HEK293 (cell line): ENCODE measurements at regions not wholly inside any gene's neighbourhood (a gene's known extent, or its start where the extent isn't known, plus 50 kb on each side); places are given as distances from the start of the nearest gene placed in this dataset.

Source experiments
- CTCF ChIA-PET: fragments of 350-600 bp; formaldehyde crosslinking; extraction: SDS; loops from one replicate; lab custom pipeline; 2021; ENCODE audit warnings: antibody characterized with exemption; lab: Yijun Ruan, JAX
- POLR2A ChIA-PET: fragments of 300-600 bp; formaldehyde crosslinking; extraction: SDS; loops from one replicate; lab custom pipeline; 2020; ENCODE audit warnings: antibody characterized with exemption, inconsistent platforms; lab: Yijun Ruan, JAX
- H3K27ac ChIP-seq: fragments of 200-500 bp; sonication (Bioruptor generic); 2 replicates; pipeline ENCODE4 v1.5.1; 2014; ENCODE audit warnings: low read depth, low read length, control low read depth, inconsistent platforms; ENCODE audit errors: extremely low read depth
- H3K36me3 ChIP-seq, 2 experiments: fragments of 200-500 bp in 1 of 2; sonication (Bioruptor generic) in 1 of 2; 1 replicate in 1 of 2; 2 replicates in 1 of 2; pipeline ENCODE4 v1.5.1; 2014 to 2017; ENCODE audit warnings: inconsistent platforms in 2 of 2, low read length in 2 of 2; ENCODE audit not compliant: control insufficient read depth in 2 of 2, insufficient read depth in 1 of 2
- H3K4me1 ChIP-seq: fragments of 200-500 bp; sonication (Bioruptor generic); 2 replicates; pipeline ENCODE4 v1.5.1; 2014; ENCODE audit warnings: mild to moderate bottlenecking, low read length, inconsistent platforms; ENCODE audit not compliant: control insufficient read depth, insufficient read depth
- H3K4me3 ChIP-seq: 2 replicates; pipeline ENCODE4 v1.5.1; 2011; ENCODE audit warnings: low read depth, mild to moderate bottlenecking, control low read depth, low read length, moderate library complexity
- H3K9me3 ChIP-seq: fragments of 200-500 bp; sonication (Bioruptor generic); 2 replicates; pipeline ENCODE4 v1.5.1; 2014; ENCODE audit warnings: low read depth, low read length, inconsistent platforms; ENCODE audit not compliant: control insufficient read depth, insufficient read depth
- GLI2 ChIP-seq: fragments of 450-650 bp; formaldehyde crosslinking; IDR thresholded peaks from 2 replicates; pipeline ENCODE4; 2017; ENCODE audit warnings: missing biosample characterization, missing genetic modification characterization, low read depth, borderline replicate concordance
- HOXA7 ChIP-seq: sonication (generic); formaldehyde crosslinking; IDR thresholded peaks from 2 replicates; pipeline ENCODE4 v1.8.1; 2022; ENCODE audit warnings: missing genetic modification reagents, borderline replicate concordance
- SCRT1 ChIP-seq: fragments of 450-650 bp; formaldehyde crosslinking; IDR thresholded peaks from 2 replicates; pipeline ENCODE4 v1.5.1; 2016; ENCODE audit warnings: missing biosample characterization, missing genetic modification characterization, borderline replicate concordance
- SETDB1 ChIP-seq: IDR thresholded peaks from one replicate; pipeline ENCODE4 v1.6.1; 2017; ENCODE audit warnings: mild to moderate bottlenecking, low read length, moderate library complexity, mixed read lengths; ENCODE audit not compliant: insufficient read length
- SP3 ChIP-seq: fragments of 450-650 bp; formaldehyde crosslinking; IDR thresholded peaks from 2 replicates; pipeline ENCODE4 v1.5.1; 2016; ENCODE audit warnings: missing biosample characterization, missing genetic modification characterization
- ZBTB8A ChIP-seq: fragments of 450-650 bp; formaldehyde crosslinking; IDR thresholded peaks from 2 replicates; pipeline ENCODE4 v1.5.1; 2016; ENCODE audit warnings: missing biosample characterization, missing genetic modification characterization
- ZNF362 ChIP-seq: fragments of 450-650 bp; formaldehyde crosslinking; IDR thresholded peaks from 2 replicates; pipeline ENCODE4 v1.5.1; 2016; ENCODE audit warnings: missing biosample characterization, missing genetic modification characterization
- ZNF366 ChIP-seq: fragments of 450-650 bp; formaldehyde crosslinking; conservative IDR thresholded peaks from 2 replicates; pipeline ENCODE4 v1.5.1; 2016; ENCODE audit warnings: missing biosample characterization, missing genetic modification characterization
- ZNF398 ChIP-seq: fragments of 450-650 bp; formaldehyde crosslinking; IDR thresholded peaks from 2 replicates; pipeline ENCODE4 v1.5.1; 2017; ENCODE audit warnings: missing biosample characterization, missing genetic modification characterization
- ZNF529 ChIP-seq: fragments of 450-650 bp; formaldehyde crosslinking; IDR thresholded peaks from 2 replicates; pipeline ENCODE4 v1.5.1; 2017; ENCODE audit warnings: missing genetic modification characterization, missing biosample characterization; ENCODE audit not compliant: insufficient replicate concordance
- ZNF530 ChIP-seq: fragments of 450-650 bp; formaldehyde crosslinking; IDR thresholded peaks from 2 replicates; pipeline ENCODE4 v1.5.1; 2016; ENCODE audit warnings: low read depth, missing biosample characterization, missing genetic modification characterization
- ZNF585B ChIP-seq: fragments of 450-650 bp; formaldehyde crosslinking; IDR thresholded peaks from 2 replicates; pipeline ENCODE4 v1.5.1; 2016; ENCODE audit warnings: missing biosample characterization, missing genetic modification characterization
- ZNF610 ChIP-seq: fragments of 450-650 bp; formaldehyde crosslinking; IDR thresholded peaks from 2 replicates; pipeline ENCODE4 v1.5.1; 2016; ENCODE audit warnings: missing biosample characterization, missing genetic modification characterization, borderline replicate concordance
- ZNF747 ChIP-seq: fragments of 450-650 bp; formaldehyde crosslinking; IDR thresholded peaks from 2 replicates; pipeline ENCODE4 v1.5.1; 2016; ENCODE audit warnings: missing biosample characterization, missing genetic modification characterization
- TF ChIP-seq, protein P1 (sequence below): fragments of 450-650 bp; formaldehyde crosslinking; IDR thresholded peaks from 2 replicates; pipeline ENCODE4 v1.5.1; 2017; ENCODE audit warnings: missing biosample characterization, mild to moderate bottlenecking, missing genetic modification characterization, moderate library complexity
- TF ChIP-seq, protein P2 (sequence below): fragments of 450-650 bp; formaldehyde crosslinking; IDR thresholded peaks from 2 replicates; pipeline ENCODE4 v1.5.1; 2016; ENCODE audit warnings: missing biosample characterization, missing genetic modification characterization, low read depth

- Histone ChIP-seq H3K9me3 (no peaks in the 10 kb centered on the region), H3K27ac (no peak overlapping the region), H3K4me1 (no peaks in the 10 kb centered on the region), H3K4me3 (no peak overlapping the region), H3K36me3 (no peaks in the 10 kb centered on the region)
- ChIA-PET CTCF (no interaction called here), POLR2A (no interaction called here)
- TF ChIP-seq ZNF529 (tag by site-specific recombination) (no peak), ZNF530 (no peak), ZNF747 (tag by site-specific recombination) (no peak), ZNF585B (tag by site-specific recombination) (no peak), SETDB1 (no peak), ZNF362 (tag by site-specific recombination) (no peak), SCRT1 (no peak)
Measured at GRCh38 chr7:119664601-119665000, 608.4 kb upstream of the KCND2 start.

GRCh38 chr7:119665796-119666195 is 607.2 kb upstream of the KCND2 start:
- Histone ChIP-seq H3K36me3 (no peaks in the 10 kb centered on the region), H3K4me1 (no peaks in the 10 kb centered on the region), H3K27ac (no peak overlapping the region), H3K9me3 (no peaks in the 10 kb centered on the region), H3K4me3 (no peak overlapping the region)
- ChIA-PET POLR2A (no interaction called here), CTCF (no interaction called here)
- no peak for TF ChIP-seq HOXA7 (CRISPR knock-in tag)
- TF ChIP-seq, all 188 proteins: peak for 0

GRCh38 chr7:119681336-119681735 is 591.6 kb upstream of the KCND2 start:
- Histone ChIP-seq H3K4me3 (no peak overlapping the region), H3K27ac (no peak overlapping the region), H3K36me3 (no peaks in the 10 kb centered on the region), H3K9me3 (no peaks in the 10 kb centered on the region), H3K4me1 (no peaks in the 10 kb centered on the region)
- TF ChIP-seq, protein P1, sequence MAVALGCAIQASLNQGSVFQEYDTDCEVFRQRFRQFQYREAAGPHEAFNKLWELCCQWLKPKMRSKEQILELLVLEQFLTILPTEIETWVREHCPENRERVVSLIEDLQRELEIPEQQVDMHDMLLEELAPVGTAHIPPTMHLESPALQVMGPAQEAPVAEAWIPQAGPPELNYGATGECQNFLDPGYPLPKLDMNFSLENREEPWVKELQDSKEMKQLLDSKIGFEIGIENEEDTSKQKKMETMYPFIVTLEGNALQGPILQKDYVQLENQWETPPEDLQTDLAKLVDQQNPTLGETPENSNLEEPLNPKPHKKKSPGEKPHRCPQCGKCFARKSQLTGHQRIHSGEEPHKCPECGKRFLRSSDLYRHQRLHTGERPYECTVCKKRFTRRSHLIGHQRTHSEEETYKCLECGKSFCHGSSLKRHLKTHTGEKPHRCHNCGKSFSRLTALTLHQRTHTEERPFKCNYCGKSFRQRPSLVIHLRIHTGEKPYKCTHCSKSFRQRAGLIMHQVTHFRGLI = no peak
- TF ChIP-seq ZNF366 (tag by site-specific recombination) (no peak), GLI2 (no peak), SP3 (tag by site-specific recombination) (no peak), ZNF398 (tag by site-specific recombination) (no peak), ZNF610 (no peak), ZBTB8A (tag by site-specific recombination) (no peak)
- TF ChIP-seq, protein P2, sequence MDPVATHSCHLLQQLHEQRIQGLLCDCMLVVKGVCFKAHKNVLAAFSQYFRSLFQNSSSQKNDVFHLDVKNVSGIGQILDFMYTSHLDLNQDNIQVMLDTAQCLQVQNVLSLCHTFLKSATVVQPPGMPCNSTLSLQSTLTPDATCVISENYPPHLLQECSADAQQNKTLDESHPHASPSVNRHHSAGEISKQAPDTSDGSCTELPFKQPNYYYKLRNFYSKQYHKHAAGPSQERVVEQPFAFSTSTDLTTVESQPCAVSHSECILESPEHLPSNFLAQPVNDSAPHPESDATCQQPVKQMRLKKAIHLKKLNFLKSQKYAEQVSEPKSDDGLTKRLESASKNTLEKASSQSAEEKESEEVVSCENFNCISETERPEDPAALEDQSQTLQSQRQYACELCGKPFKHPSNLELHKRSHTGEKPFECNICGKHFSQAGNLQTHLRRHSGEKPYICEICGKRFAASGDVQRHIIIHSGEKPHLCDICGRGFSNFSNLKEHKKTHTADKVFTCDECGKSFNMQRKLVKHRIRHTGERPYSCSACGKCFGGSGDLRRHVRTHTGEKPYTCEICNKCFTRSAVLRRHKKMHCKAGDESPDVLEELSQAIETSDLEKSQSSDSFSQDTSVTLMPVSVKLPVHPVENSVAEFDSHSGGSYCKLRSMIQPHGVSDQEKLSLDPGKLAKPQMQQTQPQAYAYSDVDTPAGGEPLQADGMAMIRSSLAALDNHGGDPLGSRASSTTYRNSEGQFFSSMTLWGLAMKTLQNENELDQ (tag by site-specific recombination) = no peak
- ChIA-PET CTCF (no interaction called here), POLR2A (no interaction called here)
